Neural progenitor cell (in vitro differentiated cells): ENCODE measurements at regions not wholly inside any gene's neighbourhood (a gene's known extent, or its start where the extent isn't known, plus 50 kb on each side); places are given as distances from the start of the nearest gene placed in this dataset.

Experiments
- EZH2phosphoT487 ChIP-seq: fragments of 200-600 bp; sonication (generic); IDR thresholded peaks from 2 replicates; pipeline ENCODE4 v1.6.1; 2017; ENCODE audit warnings: antibody characterized with exemption
- TF ChIP-seq, protein P1 (sequence below): fragments of 200-600 bp; sonication (generic); IDR thresholded peaks from 2 replicates; pipeline ENCODE4 v1.5.1; 2017; ENCODE audit warnings: antibody characterized with exemption, mild to moderate bottlenecking

- TF ChIP-seq, protein P1, sequence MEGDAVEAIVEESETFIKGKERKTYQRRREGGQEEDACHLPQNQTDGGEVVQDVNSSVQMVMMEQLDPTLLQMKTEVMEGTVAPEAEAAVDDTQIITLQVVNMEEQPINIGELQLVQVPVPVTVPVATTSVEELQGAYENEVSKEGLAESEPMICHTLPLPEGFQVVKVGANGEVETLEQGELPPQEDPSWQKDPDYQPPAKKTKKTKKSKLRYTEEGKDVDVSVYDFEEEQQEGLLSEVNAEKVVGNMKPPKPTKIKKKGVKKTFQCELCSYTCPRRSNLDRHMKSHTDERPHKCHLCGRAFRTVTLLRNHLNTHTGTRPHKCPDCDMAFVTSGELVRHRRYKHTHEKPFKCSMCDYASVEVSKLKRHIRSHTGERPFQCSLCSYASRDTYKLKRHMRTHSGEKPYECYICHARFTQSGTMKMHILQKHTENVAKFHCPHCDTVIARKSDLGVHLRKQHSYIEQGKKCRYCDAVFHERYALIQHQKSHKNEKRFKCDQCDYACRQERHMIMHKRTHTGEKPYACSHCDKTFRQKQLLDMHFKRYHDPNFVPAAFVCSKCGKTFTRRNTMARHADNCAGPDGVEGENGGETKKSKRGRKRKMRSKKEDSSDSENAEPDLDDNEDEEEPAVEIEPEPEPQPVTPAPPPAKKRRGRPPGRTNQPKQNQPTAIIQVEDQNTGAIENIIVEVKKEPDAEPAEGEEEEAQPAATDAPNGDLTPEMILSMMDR = no peak
- TF ChIP-seq EZH2phosphoT487 = no peak
Measured at GRCh38 chr11:37450613-37451012, 852.6 kb upstream of the RAG2 start.
